Testis (tissue), 2 donors: ENCODE measurements at regions not wholly inside any gene's neighbourhood (a gene's known extent, or its start where the extent isn't known, plus 50 kb on each side); places are given as distances from the start of the nearest gene placed in this dataset.

Experiments used
- DNase-seq: peaks from one replicate; pipeline ENCODE4 v3.0.0-alpha.2; 2019
- H3K27ac ChIP-seq, 2 donors: fragments of 200-600 bp; sonication (generic); one replicate each; pipeline ENCODE4 v1.5.1; 2019
- H3K27me3 ChIP-seq: fragments of 200-600 bp; sonication (generic); one replicate; pipeline ENCODE4 v1.5.1; 2019
- H3K36me3 ChIP-seq: fragments of 200-600 bp; sonication (generic); one replicate; pipeline ENCODE4 v1.5.1; 2017; ENCODE audit warnings: low read depth; ENCODE audit errors: missing control alignments
- H3K4me1 ChIP-seq: fragments of 200-600 bp; sonication (generic); one replicate; pipeline ENCODE4 v1.5.1; 2019
- H3K4me3 ChIP-seq, 2 donors: fragments of 200-600 bp; sonication (generic); one replicate each; pipeline ENCODE4 v1.5.1; 2017 to 2019
- H3K9me3 ChIP-seq: fragments of 200-600 bp; sonication (generic); one replicate; pipeline ENCODE4 v1.5.1; 2017
- POLR2A ChIP-seq: fragments of 450-650 bp; IDR thresholded peaks from one replicate; pipeline ENCODE4 v1.6.1; 2017; ENCODE audit warnings: antibody characterized with exemption, mild to moderate bottlenecking, moderate library complexity
- intact Hi-C: fragments of 100-400 bp; cut with DNase I; formaldehyde crosslinking; loops from one replicate; pipeline ENCODE4 v1.15.1; 2023; ENCODE audit warnings: low total_unique reads
- TF ChIP-seq, protein P1 (sequence below), 3 experiments: fragments of 450-650 bp in 2 of 3; fragments of 200-600 bp in 1 of 3; sonication (generic) in 1 of 3; IDR thresholded peaks; one replicate each; pipeline ENCODE4 v1.5.1; 2016 to 2019; ENCODE audit warnings: antibody characterized with exemption in 3 of 3, mild to moderate bottlenecking in 2 of 3, moderate library complexity in 1 of 3

DNA sequence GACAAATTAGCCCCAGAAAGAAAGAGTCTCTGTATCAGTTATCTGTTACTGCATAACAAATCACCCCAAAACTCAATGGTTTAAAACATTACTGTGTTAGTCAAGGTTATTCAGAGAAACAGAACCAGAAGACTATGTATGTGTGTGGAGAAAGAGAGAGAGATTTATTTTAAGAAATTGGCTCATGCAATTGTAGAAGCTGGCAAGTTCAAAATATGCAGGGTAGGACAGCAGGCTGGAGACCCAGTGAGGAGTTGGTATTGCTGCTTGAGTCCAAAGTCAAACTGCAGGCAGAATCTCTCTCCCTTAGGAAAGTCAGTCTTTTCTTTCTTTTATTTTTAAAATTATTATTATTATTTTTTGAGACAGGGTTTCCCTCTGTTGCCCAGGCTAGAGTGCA is 50.2 kb upstream of the TNR start:
- H3K27ac ChIP-seq = no peak overlapping the region
- no peaks in the 10 kb centered on the region for H3K9me3 ChIP-seq
- no peaks in the 10 kb centered on the region for H3K4me1 ChIP-seq
- intact Hi-C loops = no loop called here
- no peak overlapping the region for H3K4me3 ChIP-seq
- no peaks in the 10 kb centered on the region for H3K36me3 ChIP-seq
- no peaks in the 10 kb centered on the region for H3K27me3 ChIP-seq
- no peak for DNase-seq
- TF ChIP-seq, protein P1, sequence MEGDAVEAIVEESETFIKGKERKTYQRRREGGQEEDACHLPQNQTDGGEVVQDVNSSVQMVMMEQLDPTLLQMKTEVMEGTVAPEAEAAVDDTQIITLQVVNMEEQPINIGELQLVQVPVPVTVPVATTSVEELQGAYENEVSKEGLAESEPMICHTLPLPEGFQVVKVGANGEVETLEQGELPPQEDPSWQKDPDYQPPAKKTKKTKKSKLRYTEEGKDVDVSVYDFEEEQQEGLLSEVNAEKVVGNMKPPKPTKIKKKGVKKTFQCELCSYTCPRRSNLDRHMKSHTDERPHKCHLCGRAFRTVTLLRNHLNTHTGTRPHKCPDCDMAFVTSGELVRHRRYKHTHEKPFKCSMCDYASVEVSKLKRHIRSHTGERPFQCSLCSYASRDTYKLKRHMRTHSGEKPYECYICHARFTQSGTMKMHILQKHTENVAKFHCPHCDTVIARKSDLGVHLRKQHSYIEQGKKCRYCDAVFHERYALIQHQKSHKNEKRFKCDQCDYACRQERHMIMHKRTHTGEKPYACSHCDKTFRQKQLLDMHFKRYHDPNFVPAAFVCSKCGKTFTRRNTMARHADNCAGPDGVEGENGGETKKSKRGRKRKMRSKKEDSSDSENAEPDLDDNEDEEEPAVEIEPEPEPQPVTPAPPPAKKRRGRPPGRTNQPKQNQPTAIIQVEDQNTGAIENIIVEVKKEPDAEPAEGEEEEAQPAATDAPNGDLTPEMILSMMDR (IDR thresholded peaks at IDR 0.05) = no peak
- no peak for TF ChIP-seq POLR2A
